ENCODE measurements at regions not wholly inside any gene's neighbourhood (a gene's known extent, or its start where the extent isn't known, plus 50 kb on each side); places are given as distances from the start of the nearest gene placed in this dataset.

- no peak for DNase-seq
Measured at GRCh38 chr1:244920911-244921761, 56.8 kb upstream of the HNRNPU start.

GRCh38 chr1:244919320-244920282 lies 55.3 kb upstream of the HNRNPU start:
- DNase-seq, result no peak

- peak; percentile 19 for DNase-seq
Measured at GRCh38 chr1:244918421-244919319, 54.3 kb upstream of the HNRNPU start.

- DNase-seq, result no peak
Measured at GRCh38 chr1:244917073-244917670, 52.8 kb upstream of the HNRNPU start.

- no peak for DNase-seq
Measured at GRCh38 chr1:244915736-244916135, 51.4 kb upstream of the HNRNPU start.

- DNase-seq, result no peak
Measured at GRCh38 chr1:244914761-244915160, 50.4 kb upstream of the HNRNPU start.
